ENCODE measurements at regions not wholly inside any gene's neighbourhood (a gene's known extent, or its start where the extent isn't known, plus 50 kb on each side); places are given as distances from the start of the nearest gene placed in this dataset.

GRCh38 chr3:35394905-35395304 is 244.4 kb upstream of the ARPP21 start:
- H3K9me3 ChIP-seq = peaks cover 0 to 20% (median 2%) of the 10 kb centered on the region in 12 donors
- H3K27ac ChIP-seq = no peak overlapping the region
- TF ChIP-seq POLR2A (IDR thresholded peaks at IDR 0.05) = no peak
- TF ChIP-seq, protein P1, sequence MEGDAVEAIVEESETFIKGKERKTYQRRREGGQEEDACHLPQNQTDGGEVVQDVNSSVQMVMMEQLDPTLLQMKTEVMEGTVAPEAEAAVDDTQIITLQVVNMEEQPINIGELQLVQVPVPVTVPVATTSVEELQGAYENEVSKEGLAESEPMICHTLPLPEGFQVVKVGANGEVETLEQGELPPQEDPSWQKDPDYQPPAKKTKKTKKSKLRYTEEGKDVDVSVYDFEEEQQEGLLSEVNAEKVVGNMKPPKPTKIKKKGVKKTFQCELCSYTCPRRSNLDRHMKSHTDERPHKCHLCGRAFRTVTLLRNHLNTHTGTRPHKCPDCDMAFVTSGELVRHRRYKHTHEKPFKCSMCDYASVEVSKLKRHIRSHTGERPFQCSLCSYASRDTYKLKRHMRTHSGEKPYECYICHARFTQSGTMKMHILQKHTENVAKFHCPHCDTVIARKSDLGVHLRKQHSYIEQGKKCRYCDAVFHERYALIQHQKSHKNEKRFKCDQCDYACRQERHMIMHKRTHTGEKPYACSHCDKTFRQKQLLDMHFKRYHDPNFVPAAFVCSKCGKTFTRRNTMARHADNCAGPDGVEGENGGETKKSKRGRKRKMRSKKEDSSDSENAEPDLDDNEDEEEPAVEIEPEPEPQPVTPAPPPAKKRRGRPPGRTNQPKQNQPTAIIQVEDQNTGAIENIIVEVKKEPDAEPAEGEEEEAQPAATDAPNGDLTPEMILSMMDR (IDR thresholded peaks at IDR 0.05) = no peak
- ATAC-seq (no peak), DNase-seq (no peak)
- intact Hi-C loops (cut with DNase I) = no loop called here
- no peaks in the 10 kb centered on the region for H3K4me1 ChIP-seq
- H3K4me3 ChIP-seq = no peak overlapping the region
- WGBS, 4 donors = 48 to 59% (median 52%) methylated on average over 1 of the region's 1 CpG
- H3K27me3 ChIP-seq = no peaks in the 10 kb centered on the region
- no peaks in the 10 kb centered on the region for H3K36me3 ChIP-seq

DNA sequence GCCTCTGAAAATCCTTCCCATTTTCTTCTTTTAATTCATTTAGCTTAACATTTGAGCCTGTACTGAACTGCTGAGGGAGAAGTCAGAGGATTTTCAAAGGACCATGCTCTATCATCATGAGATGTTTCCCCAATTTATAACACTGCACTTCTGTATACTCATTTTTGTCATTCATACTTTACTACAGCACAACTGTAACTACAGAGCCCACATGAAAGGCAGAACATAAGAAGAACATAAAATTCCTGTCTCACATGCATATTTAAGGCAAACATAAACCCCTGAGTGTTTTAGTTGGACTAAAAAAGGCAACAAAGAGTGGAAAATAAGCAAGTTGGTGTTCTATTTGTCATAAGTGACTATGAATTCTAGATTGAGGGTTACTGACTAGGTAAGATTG is 237.7 kb upstream of the ARPP21 start:
- Histone ChIP-seq H3K4me3 (no peak overlapping the region), H3K27ac (no peak overlapping the region), H3K9me3 (no peaks in the 10 kb centered on the region), H3K4me1 (no peaks in the 10 kb centered on the region), H3K36me3 (no peaks in the 10 kb centered on the region), H3K27me3 (no peaks in the 10 kb centered on the region)
- intact Hi-C loops (cut with DNase I) = loop anchor here in 1 of 10 donors (2.0 kb wide), 1 partner anchor 13 kb away; no protein-coding TSS in a partner anchor
- TF ChIP-seq, protein P1 (IDR thresholded peaks at IDR 0.05) = no peak
- no peak for TF ChIP-seq POLR2A (IDR thresholded peaks at IDR 0.05)
- ATAC-seq = no peak
- DNase-seq = no peak

DNA sequence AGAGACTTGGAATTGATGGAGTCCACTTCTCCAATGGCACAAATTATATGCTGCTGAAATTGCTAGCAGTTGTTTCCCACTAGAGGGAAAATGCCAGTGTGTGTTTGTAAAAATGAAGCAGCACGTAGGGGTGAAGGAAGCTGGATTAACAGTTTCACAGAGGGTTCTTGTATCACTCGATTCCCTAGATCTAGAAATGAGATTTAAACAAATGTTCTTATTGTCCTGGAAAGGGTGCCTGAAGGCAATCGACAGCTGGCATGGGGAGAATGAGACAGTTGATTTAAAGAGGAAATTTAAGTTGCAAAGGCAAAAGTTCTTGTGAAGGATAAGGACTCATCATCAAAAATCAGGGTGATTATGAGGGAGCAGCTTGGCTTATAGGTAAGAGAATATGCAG is 234.8 kb upstream of the ARPP21 start:
- intact Hi-C loops (cut with DNase I) = no loop called here
- WGBS, 4 donors = 80 to 91% (median 84%) methylated on average over 3 of the region's 3 CpGs
- no peak for TF ChIP-seq POLR2A (IDR thresholded peaks at IDR 0.05)
- TF ChIP-seq, protein P1 (IDR thresholded peaks at IDR 0.05) = no peak
- Histone ChIP-seq H3K9me3 (no peaks in the 10 kb centered on the region), H3K36me3 (no peaks in the 10 kb centered on the region), H3K4me1 (no peaks in the 10 kb centered on the region), H3K4me3 (no peak overlapping the region), H3K27me3 (no peaks in the 10 kb centered on the region), H3K27ac (no peak overlapping the region)
- DNase-seq (no peak), ATAC-seq (no peak)

DNA sequence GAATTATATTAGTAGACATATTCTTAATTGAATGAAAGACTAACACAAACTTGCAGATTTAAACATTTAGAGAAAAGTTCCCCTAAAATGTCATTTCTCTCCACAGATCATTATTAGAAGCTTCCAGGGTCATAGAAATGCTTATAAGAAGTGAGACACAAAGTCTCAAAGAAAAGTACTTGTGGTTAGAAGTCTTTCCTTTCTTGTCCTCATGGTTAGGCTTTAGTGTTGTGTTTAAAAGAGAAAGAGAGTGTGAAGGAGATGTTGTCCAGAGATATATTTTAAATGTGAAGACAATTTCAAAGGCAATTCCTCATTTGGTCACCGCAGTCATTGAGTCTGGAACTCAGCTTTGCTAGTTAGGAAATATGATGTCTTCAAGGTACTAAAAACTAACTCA is 230.4 kb upstream of the ARPP21 start:
- DNase-seq (no peak), ATAC-seq (no peak)
- H3K27ac ChIP-seq = no peak overlapping the region
- intact Hi-C loops (cut with DNase I) = no loop called here
- H3K4me3 ChIP-seq = no peak overlapping the region
- TF ChIP-seq, protein P1 (IDR thresholded peaks at IDR 0.05) = no peak
- no peak for TF ChIP-seq POLR2A (IDR thresholded peaks at IDR 0.05)
- WGBS, 4 donors = 92 to 97% (median 94%) methylated on average over 1 of the region's 1 CpG
- H3K4me1 ChIP-seq = no peaks in the 10 kb centered on the region
- no peaks in the 10 kb centered on the region for H3K9me3 ChIP-seq
- no peaks in the 10 kb centered on the region for H3K27me3 ChIP-seq
- H3K36me3 ChIP-seq = no peaks in the 10 kb centered on the region
